Right lobe of liver (tissue), 6 donors: ENCODE measurements at regions not wholly inside any gene's neighbourhood (a gene's known extent, or its start where the extent isn't known, plus 50 kb on each side); places are given as distances from the start of the nearest gene placed in this dataset.

Experiments used
- ATAC-seq, 4 donors: fragments of 200-7000 bp; cut with Tn5 transposase; one replicate each; pipeline ENCODE4 v1.9.1; 2020; ENCODE audit warnings: mild to moderate bottlenecking in 4 of 4, moderate library complexity in 4 of 4
- DNase-seq, 3 donors: peaks; one replicate each; pipeline ENCODE4 v3.0.0-alpha.2; 2020
- H3K27ac ChIP-seq, 3 donors: fragments of 200-600 bp; one replicate each; pipeline ENCODE4 v1.8.0; 2022
- H3K27me3 ChIP-seq, 2 donors: fragments of 200-600 bp; one replicate each; pipeline ENCODE4 v1.8.0; 2022
- H3K36me3 ChIP-seq, 4 donors: fragments of 200-600 bp; sonication (generic) in 1 of 4; one replicate each; pipeline versions ENCODE4 v1.5.1 to v1.8.0; 2017 to 2022; ENCODE audit warnings: control low read depth in 1 of 4
- H3K4me1 ChIP-seq, 4 donors: fragments of 200-600 bp; sonication (generic) in 1 of 4; one replicate each; pipeline versions ENCODE4 v1.5.1 to v1.8.0; 2017 to 2022; ENCODE audit warnings: control low read depth in 1 of 4
- H3K4me3 ChIP-seq, 3 donors: fragments of 200-600 bp; one replicate each; pipeline ENCODE4 v1.8.0; 2022
- H3K9me3 ChIP-seq, 4 donors: fragments of 200-600 bp; sonication (generic) in 1 of 4; one replicate each; pipeline versions ENCODE4 v1.5.1 to v1.8.0; 2017 to 2022; ENCODE audit warnings: control low read depth in 1 of 4
- CTCF ChIP-seq, 4 donors: fragments of 200-600 bp in 3 of 4; fragments of 450-650 bp in 1 of 4; IDR thresholded peaks; one replicate each; pipeline versions ENCODE4 v1.5.1 to v1.8.0; 2016 to 2022; ENCODE audit warnings: antibody characterized with exemption in 4 of 4, mild to moderate bottlenecking in 2 of 4
- POLR2A ChIP-seq: fragments of 450-650 bp; IDR thresholded peaks from one replicate; pipeline ENCODE4 v1.6.1; 2017; ENCODE audit warnings: antibody characterized with exemption, mild to moderate bottlenecking
- WGBS: methylation state at CpG from one replicate; pipeline ENCODE4 v1.1.6; 2018; ENCODE audit warnings: low coverage, low lambda C conversion rate; ENCODE audit not compliant: insufficient coverage; ENCODE audit errors: missing lambda C conversion rate; 5-methylcytosine and 5-hydroxymethylcytosine counted together
- intact Hi-C, 2 donors: fragments of 100-400 bp; cut with DNase I; formaldehyde crosslinking; loops; one replicate each; pipeline versions ENCODE4 v1.11.2 to v1.14.1; 2022
- donor health status: DM: no; HTN: yes; CAD: no.
- donor health status: DM: no; HTN: no; CAD: no.
- donor health status: DM: no; HTN: no; CAD: no.
- donor health status: DM: no; HTN: yes; CAD: no.
- donor health status: DM: no; HTN: yes; CAD: no.

- H3K4me1 ChIP-seq, result no peaks in the 10 kb centered on the region
- DNase-seq, result no peak
Measured at GRCh38 chr16:54715011-54715410, 215.7 kb upstream of the IRX5 start.

GRCh38 chr16:54712866-54713265 lies 217.8 kb upstream of the IRX5 start:
- WGBS, result no CpG with 5 or more reads among the region's 2 CpGs
- no peak overlapping the region for H3K27ac ChIP-seq
- no peak for TF ChIP-seq POLR2A
- TF ChIP-seq CTCF (IDR thresholded peaks at IDR 0.05), result no peak
- ATAC-seq (no peak), DNase-seq (no peak)
- intact Hi-C loops, result no loop called here
- no peaks in the 10 kb centered on the region for H3K9me3 ChIP-seq
- no peaks in the 10 kb centered on the region for H3K4me1 ChIP-seq
- no peaks in the 10 kb centered on the region for H3K36me3 ChIP-seq
- no peaks in the 10 kb centered on the region for H3K27me3 ChIP-seq
- no peak overlapping the region for H3K4me3 ChIP-seq

More at GRCh38 chr16:54715011-54715410, 215.7 kb upstream of the IRX5 start:
- H3K9me3 ChIP-seq, result no peaks in the 10 kb centered on the region
- ATAC-seq, result no peak
- no peaks in the 10 kb centered on the region for H3K27me3 ChIP-seq
- no peak overlapping the region for H3K27ac ChIP-seq
- no peak overlapping the region for H3K4me3 ChIP-seq
- no peaks in the 10 kb centered on the region for H3K36me3 ChIP-seq
- TF ChIP-seq CTCF (IDR thresholded peaks at IDR 0.05), result no peak
- TF ChIP-seq POLR2A, result no peak
- intact Hi-C loops, result no loop called here

- Histone ChIP-seq H3K27me3 (no peaks in the 10 kb centered on the region), H3K36me3 (no peaks in the 10 kb centered on the region), H3K27ac (no peak overlapping the region), H3K4me1 (no peaks in the 10 kb centered on the region), H3K9me3 (no peaks in the 10 kb centered on the region), H3K4me3 (no peak overlapping the region)
- TF ChIP-seq POLR2A (no peak), CTCF (IDR thresholded peaks at IDR 0.05) (no peak)
- intact Hi-C loops, result no loop called here
- WGBS, result 82% methylated on average over 2 of the region's 2 CpGs
- no peak for DNase-seq
- no peak for ATAC-seq
Measured at GRCh38 chr16:54707813-54708212, 222.9 kb upstream of the IRX5 start.

- no peaks in the 10 kb centered on the region for H3K27me3 ChIP-seq
- H3K4me1 ChIP-seq, result no peaks in the 10 kb centered on the region
- no peaks in the 10 kb centered on the region for H3K9me3 ChIP-seq
- TF ChIP-seq CTCF (IDR thresholded peaks at IDR 0.05), result no peak
- no peak for TF ChIP-seq POLR2A
- 30% methylated on average over 2 of the region's 2 CpGs for WGBS
- DNase-seq, result no peak
- H3K36me3 ChIP-seq, result no peaks in the 10 kb centered on the region
- ATAC-seq, result no peak
- H3K4me3 ChIP-seq, result no peak overlapping the region
- intact Hi-C loops, result no loop called here
- no peak overlapping the region for H3K27ac ChIP-seq
Measured at GRCh38 chr16:54706406-54706805, 224.3 kb upstream of the IRX5 start.

GRCh38 chr16:54703339-54703738 lies 227.3 kb upstream of the IRX5 start:
- Histone ChIP-seq H3K4me3 (no peak overlapping the region), H3K4me1 (no peaks in the 10 kb centered on the region), H3K27me3 (no peaks in the 10 kb centered on the region), H3K36me3 (no peaks in the 10 kb centered on the region), H3K9me3 (no peaks in the 10 kb centered on the region), H3K27ac (no peak overlapping the region)
- intact Hi-C loops, result no loop called here
- no peak for ATAC-seq
- WGBS, result 81% methylated on average over 9 of the region's 9 CpGs
- TF ChIP-seq CTCF (IDR thresholded peaks at IDR 0.05), result no peak
- no peak for TF ChIP-seq POLR2A
- no peak for DNase-seq
